ENCODE measurements at regions not wholly inside any gene's neighbourhood (a gene's known extent, or its start where the extent isn't known, plus 50 kb on each side); places are given as distances from the start of the nearest gene placed in this dataset.
"Not testable (repeated sequence)": the region's sequence is repeated elsewhere in the genome, so short reads cannot be mapped to it uniquely, and the experiment has no call there.

GRCh38 chr6:85707515-85708145 lies 64.9 kb upstream of the SYNCRIP start:
- not testable (repeated sequence) for H3K27ac Mint-ChIP-seq; H3K36me3 Mint-ChIP-seq; DNase-seq (ENCODE audit: low spot score in 2 of 2); H3K9me3 Mint-ChIP-seq; ATAC-seq

- H3K27ac Mint-ChIP-seq = no peak overlapping the region
- no peaks in the 10 kb centered on the region for H3K36me3 Mint-ChIP-seq
- peaks cover 0 to 4% of the 10 kb centered on the region in 2 donors for H3K9me3 Mint-ChIP-seq
- no peak for DNase-seq (ENCODE audit: low spot score in 2 of 2)
- ATAC-seq = no peak
Observed at GRCh38 chr6:85706272-85706671, 63.6 kb upstream of the SYNCRIP start.

- DNase-seq (ENCODE audit: low spot score in 2 of 2) (no peak), ATAC-seq (no peak)
- peaks cover 0 to 2% of the 10 kb centered on the region in 2 donors for H3K9me3 Mint-ChIP-seq
- H3K36me3 Mint-ChIP-seq = no peaks in the 10 kb centered on the region
- no peak overlapping the region for H3K27ac Mint-ChIP-seq
Observed at GRCh38 chr6:85705220-85705619, 62.5 kb upstream of the SYNCRIP start.

GRCh38 chr6:85703406-85703805 lies 60.7 kb upstream of the SYNCRIP start:
- Mint-ChIP-seq H3K36me3 (peaks cover 0 to 10% of the 10 kb centered on the region in 2 donors), H3K9me3 (peaks cover 0 to 4% of the 10 kb centered on the region in 2 donors), H3K27ac (no peak overlapping the region)
- ATAC-seq (no peak), DNase-seq (ENCODE audit: low spot score in 2 of 2) (no peak)

Data from activated naive CD4-positive, alpha-beta T cell treated with anti-CD3 and anti-CD28 coated beads, Interleukin-2, amount 50 U/mL, for 72 hours (primary cell).